ENCODE measurements at regions not wholly inside any gene's neighbourhood (a gene's known extent, or its start where the extent isn't known, plus 50 kb on each side); places are given as distances from the start of the nearest gene placed in this dataset.

GRCh38 chr11:28838741-28839140, 730.6 kb downstream of the METTL15 start:
- Histone ChIP-seq H3K27me3 (ENCODE audit: insufficient read depth, low read length) (no peaks in the 10 kb centered on the region), H3K9ac (ENCODE audit: low read length) (no peak overlapping the region), H3K4me2 (ENCODE audit: low read length) (no peak overlapping the region), H3K27ac (ENCODE audit: low read depth, low read length) (no peak overlapping the region), H3K36me3 (ENCODE audit: control insufficient read depth in 1 of 2, insufficient read depth in 2 of 2, low read length in 2 of 2) (no peaks in the 10 kb centered on the region), H4K20me1 (ENCODE audit: insufficient read depth) (no peaks in the 10 kb centered on the region), H3K9me3 (ENCODE audit: control insufficient read depth in 1 of 2, insufficient read depth in 1 of 2, low read depth in 1 of 2, low read length in 2 of 2) (no peaks in the 10 kb centered on the region), H3K9me2 (ENCODE audit: insufficient read depth) (no peaks in the 10 kb centered on the region), H2AFZ (ENCODE audit: low read depth, low read length, poor library complexity, severe bottlenecking) (no peak overlapping the region), H3K4me1 (ENCODE audit: control insufficient read depth in 1 of 2, insufficient read depth in 2 of 2, low read length in 2 of 2) (peaks cover 2 to 26% of the 10 kb centered on the region in 2 experiments; a peak in 2 of 4 replicates), H3K79me2 (ENCODE audit: insufficient read depth, low read length) (no peaks in the 10 kb centered on the region), H3K4me3 (replicated peaks in 1 of 2; ENCODE audit: low read depth in 1 of 2, low read length in 2 of 2) (no peak overlapping the region)
- CTCF ChIA-PET = interaction anchor here (1.0 kb wide), 1 partner anchor 309 kb away, joined by 3 read pairs; no protein-coding TSS in a partner anchor
- DNase-seq (ENCODE audit: low read depth, low spot score) (no peak), ATAC-seq (no peak)
- TF ChIP-seq POLR2AphosphoS5 (IDR thresholded peaks at IDR 0.05; ENCODE audit: low read depth, low read length) (no peak), MAX (IDR thresholded peaks at IDR 0.05) (no peak), FOSL1 (IDR thresholded peaks at IDR 0.05; ENCODE audit: low read depth) (no peak), SIN3A (IDR thresholded peaks at IDR 0.05; ENCODE audit: low read depth) (no peak), EGR1 (IDR thresholded peaks at IDR 0.05; ENCODE audit: low read depth) (no peak), ZNF274 (IDR thresholded peaks at IDR 0.05; ENCODE audit: low read depth, low read length) (no peak), TCF7L2 (IDR thresholded peaks at IDR 0.05; ENCODE audit: borderline replicate concordance, extremely low read depth, insufficient read depth, insufficient read length) (no peak), YY1 (IDR thresholded peaks at IDR 0.05; ENCODE audit: extremely low read depth, insufficient replicate concordance, low read depth, low read length) (no peak), RAD21 (IDR thresholded peaks at IDR 0.05; ENCODE audit: low read depth) (no peak), ZFX (IDR thresholded peaks at IDR 0.05) (no peak)
- RAD21 ChIA-PET (ENCODE audit: low non-redundant PET in 1 of 2, low total read pairs in 2 of 2, uncharacterized antibody in 2 of 2, unreplicated experiment in 2 of 2) = no interaction called here
- intact Hi-C loops (cut with micrococcal nuclease) = no loop called here
- BruUV-seq (replicated peaks) = no TSS peak
- POLR2A ChIA-PET = no interaction called here

GRCh38 chr11:28837599-28837998, 729.4 kb downstream of the METTL15 start:
- Histone ChIP-seq H3K9me2 (ENCODE audit: insufficient read depth) (no peaks in the 10 kb centered on the region), H3K4me3 (replicated peaks in 1 of 2; ENCODE audit: low read depth in 1 of 2, low read length in 2 of 2) (no peak overlapping the region), H4K20me1 (ENCODE audit: insufficient read depth) (no peaks in the 10 kb centered on the region), H3K4me1 (ENCODE audit: control insufficient read depth in 1 of 2, insufficient read depth in 2 of 2, low read length in 2 of 2) (peaks cover 2 to 26% of the 10 kb centered on the region in 2 experiments; a peak in 2 of 4 replicates), H3K4me2 (ENCODE audit: low read length) (no peak overlapping the region), H3K9ac (ENCODE audit: low read length) (no peak overlapping the region), H3K79me2 (ENCODE audit: insufficient read depth, low read length) (no peaks in the 10 kb centered on the region), H3K27ac (ENCODE audit: low read depth, low read length) (no peak overlapping the region), H3K9me3 (ENCODE audit: control insufficient read depth in 1 of 2, insufficient read depth in 1 of 2, low read depth in 1 of 2, low read length in 2 of 2) (no peaks in the 10 kb centered on the region), H3K27me3 (ENCODE audit: insufficient read depth, low read length) (no peaks in the 10 kb centered on the region), H3K36me3 (ENCODE audit: control insufficient read depth in 1 of 2, insufficient read depth in 2 of 2, low read length in 2 of 2) (no peaks in the 10 kb centered on the region), H2AFZ (ENCODE audit: low read depth, low read length, poor library complexity, severe bottlenecking) (no peak overlapping the region)
- DNase-seq (ENCODE audit: low read depth, low spot score) = no peak
- CTCF ChIA-PET = no interaction called here
- RAD21 ChIA-PET (ENCODE audit: low non-redundant PET in 1 of 2, low total read pairs in 2 of 2, uncharacterized antibody in 2 of 2, unreplicated experiment in 2 of 2) = no interaction called here
- no TSS peak for BruUV-seq (replicated peaks)
- ATAC-seq = no peak
- no peak for TF ChIP-seq EGR1 (IDR thresholded peaks at IDR 0.05; ENCODE audit: low read depth)
- no peak for TF ChIP-seq ZBTB33 (IDR thresholded peaks at IDR 0.05; ENCODE audit: extremely low read depth, insufficient replicate concordance, low read length)
- TF ChIP-seq CEBPB (IDR thresholded peaks at IDR 0.05; ENCODE audit: low read depth) = no peak
- TF ChIP-seq SP1 (IDR thresholded peaks at IDR 0.05; ENCODE audit: low read depth) = no peak
- TF ChIP-seq POLR2AphosphoS5 (IDR thresholded peaks at IDR 0.05; ENCODE audit: low read depth, low read length) = no peak
- no peak for TF ChIP-seq ZNF274 (IDR thresholded peaks at IDR 0.05; ENCODE audit: low read depth, low read length)
- no peak for TF ChIP-seq SRF (IDR thresholded peaks at IDR 0.05; ENCODE audit: low read depth)
- no peak for TF ChIP-seq EZH2phosphoT487 (IDR thresholded peaks at IDR 0.05; ENCODE audit: borderline replicate concordance)
- intact Hi-C loops (cut with micrococcal nuclease) = no loop called here
- POLR2A ChIA-PET = no interaction called here
